Activated T-helper 2 cell treated with anti-CD3 and anti-CD28 coated beads, Interferon-gamma antibody, Interleukin-2, Interleukin-4, amounts not matched to agents 10 μg/mL and 5 μg/mL and 100 μg/mL, durations not matched to agents 14 hours and 24 hours and 36 hours (primary cell): ENCODE measurements at regions not wholly inside any gene's neighbourhood (a gene's known extent, or its start where the extent isn't known, plus 50 kb on each side); places are given as distances from the start of the nearest gene placed in this dataset.
"Not testable (repeated sequence)": the region's sequence is repeated elsewhere in the genome, so short reads cannot be mapped to it uniquely, and the experiment has no call there.

Experiments
- DNase-seq: peaks from one replicate; pipeline ENCODE4 v3.0.0; 2021; ENCODE audit warnings: low spot score
- H3K27ac Mint-ChIP-seq: one replicate; pipeline ENCODE4 v1.8.0; 2021; ENCODE audit warnings: mixed read lengths
- H3K27me3 Mint-ChIP-seq: one replicate; pipeline ENCODE4 v1.8.0; 2021; ENCODE audit warnings: low read depth, mixed read lengths
- H3K36me3 Mint-ChIP-seq: one replicate; pipeline ENCODE4 v1.8.0; 2021; ENCODE audit warnings: low read depth, mixed read lengths
- H3K4me1 Mint-ChIP-seq: one replicate; pipeline ENCODE4 v1.8.0; 2021; ENCODE audit warnings: low read depth, mixed read lengths
- H3K4me3 Mint-ChIP-seq: one replicate; pipeline ENCODE4 v1.8.0; 2021; ENCODE audit warnings: low read depth, mild to moderate bottlenecking, moderate library complexity, mixed read lengths
- H3K9me3 Mint-ChIP-seq: one replicate; pipeline ENCODE4 v1.8.0; 2021; ENCODE audit warnings: mixed read lengths
- intact Hi-C: fragments of 100-400 bp; cut with micrococcal nuclease; formaldehyde crosslinking; loops from one replicate; pipeline ENCODE4 v1.15.1; 2023

GRCh38 chr19:29887442-29887855 is 54.6 kb upstream of the URI1 start:
- intact Hi-C loops = no loop called here
- no peak for DNase-seq
- H3K4me3 Mint-ChIP-seq = no peak overlapping the region
- no peak overlapping the region for H3K27ac Mint-ChIP-seq
- no peaks in the 10 kb centered on the region for H3K9me3 Mint-ChIP-seq
- H3K36me3 Mint-ChIP-seq = no peaks in the 10 kb centered on the region
- no peaks in the 10 kb centered on the region for H3K27me3 Mint-ChIP-seq
- peaks cover 6% of the 10 kb centered on the region for H3K4me1 Mint-ChIP-seq

- H3K4me3 Mint-ChIP-seq, H3K4me1 Mint-ChIP-seq, H3K27ac Mint-ChIP-seq, DNase-seq, intact Hi-C loops, H3K9me3 Mint-ChIP-seq, H3K36me3 Mint-ChIP-seq, H3K27me3 Mint-ChIP-seq: not testable (repeated sequence)
Observed at GRCh38 chr19:29888047-29888446, 54.0 kb upstream of the URI1 start.

- no peak for DNase-seq
- H3K9me3 Mint-ChIP-seq = no peaks in the 10 kb centered on the region
- H3K27ac Mint-ChIP-seq = no peak overlapping the region
- H3K36me3 Mint-ChIP-seq = no peaks in the 10 kb centered on the region
- H3K4me3 Mint-ChIP-seq = no peak overlapping the region
- no peaks in the 10 kb centered on the region for H3K27me3 Mint-ChIP-seq
- intact Hi-C loops = no loop called here
- H3K4me1 Mint-ChIP-seq = peaks cover 6% of the 10 kb centered on the region
Observed at GRCh38 chr19:29889702-29890101, 52.3 kb upstream of the URI1 start.

- intact Hi-C loops = no loop called here
- no peaks in the 10 kb centered on the region for H3K27me3 Mint-ChIP-seq
- no peak for DNase-seq
- H3K9me3 Mint-ChIP-seq = no peaks in the 10 kb centered on the region
- no peak overlapping the region for H3K27ac Mint-ChIP-seq
- H3K36me3 Mint-ChIP-seq = no peaks in the 10 kb centered on the region
- H3K4me1 Mint-ChIP-seq = peaks cover 6% of the 10 kb centered on the region
- H3K4me3 Mint-ChIP-seq = no peak overlapping the region
Observed at GRCh38 chr19:29890392-29890791, 51.6 kb upstream of the URI1 start.
